ENCODE measurements at regions not wholly inside any gene's neighbourhood (a gene's known extent, or its start where the extent isn't known, plus 50 kb on each side); places are given as distances from the start of the nearest gene placed in this dataset.
"Not testable (repeated sequence)": the region's sequence is repeated elsewhere in the genome, so short reads cannot be mapped to it uniquely, and the experiment has no call there.

DNA sequence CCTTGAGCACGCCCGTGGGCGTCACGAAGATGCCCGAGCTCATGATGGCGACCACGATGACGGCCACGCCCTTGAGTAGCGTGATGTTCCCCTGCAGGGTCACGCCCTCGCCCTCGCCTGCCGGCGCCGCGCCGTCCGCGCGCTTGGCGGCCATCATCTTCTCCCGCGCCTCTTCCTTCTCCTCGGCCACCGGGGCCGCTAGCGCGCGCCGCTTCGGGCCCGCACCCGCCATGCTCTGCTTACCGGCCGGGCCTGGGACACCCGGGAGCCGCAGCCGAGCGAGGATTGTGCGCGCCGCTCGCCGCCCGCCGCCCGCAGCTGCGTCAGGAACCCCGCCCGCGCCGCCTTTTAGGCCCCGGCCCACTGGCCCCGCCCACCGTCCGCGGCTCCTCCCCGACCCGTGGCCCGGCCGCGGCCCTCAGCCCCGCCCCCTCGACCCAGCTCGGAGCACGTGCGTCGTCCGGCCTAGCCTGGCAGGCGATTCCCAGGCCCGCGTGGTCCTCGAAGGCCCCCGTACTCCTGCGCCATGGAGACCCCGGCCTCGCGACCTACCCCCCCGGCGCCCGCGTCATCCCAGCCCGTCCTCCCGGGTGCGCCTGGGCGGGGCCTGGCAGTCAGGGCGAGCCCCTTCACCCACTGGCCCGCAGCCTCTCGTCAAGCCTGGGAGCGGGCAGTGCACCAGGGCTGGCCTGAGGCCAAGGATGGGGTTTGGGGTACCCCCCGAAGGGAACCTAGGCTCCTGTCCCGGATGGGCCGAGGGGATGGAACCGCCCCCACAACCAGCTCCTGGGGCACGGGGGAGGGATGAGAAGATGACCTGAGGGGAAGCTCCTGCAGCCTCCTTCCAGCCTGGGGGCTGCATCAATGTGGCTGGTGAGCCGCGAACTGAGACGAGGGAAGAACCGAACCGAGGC, 79.0 kb upstream of the METTL9 start:
- not testable (repeated sequence) for H3K9ac ChIP-seq (ENCODE audit: low read length); H3K36me3 ChIP-seq (ENCODE audit: insufficient read depth, low read length); H3K27me3 ChIP-seq (ENCODE audit: control insufficient read depth in 1 of 2, insufficient read depth in 2 of 2, low read length in 2 of 2); H3K9me3 ChIP-seq (ENCODE audit: low read length)
- H3K4me1 ChIP-seq (ENCODE audit: insufficient read depth, low read length), result peaks cover 11% of the 10 kb centered on the region
- H3K4me3 ChIP-seq (ENCODE audit: low read depth in 1 of 2, low read length in 2 of 2), result peak overlapping the region; percentile 66 to 68
- H3K27ac ChIP-seq (ENCODE audit: low read depth, low read length), result peak overlapping the region; percentile 93

- H3K9me3 ChIP-seq (ENCODE audit: low read length); H3K4me3 ChIP-seq (ENCODE audit: low read depth in 1 of 2, low read length in 2 of 2); H3K4me1 ChIP-seq (ENCODE audit: insufficient read depth, low read length); H3K27me3 ChIP-seq (ENCODE audit: control insufficient read depth in 1 of 2, insufficient read depth in 2 of 2, low read length in 2 of 2); H3K36me3 ChIP-seq (ENCODE audit: insufficient read depth, low read length); H3K9ac ChIP-seq (ENCODE audit: low read length): not testable (repeated sequence)
- peak overlapping the region; percentile 56 for H3K27ac ChIP-seq (ENCODE audit: low read depth, low read length)
Observed at GRCh38 chr16:21521048-21521389, 78.4 kb upstream of the METTL9 start.

GRCh38 chr16:21521390-21522143, 77.8 kb upstream of the METTL9 start:
- H3K36me3 ChIP-seq (ENCODE audit: insufficient read depth, low read length); H3K9ac ChIP-seq (ENCODE audit: low read length); H3K9me3 ChIP-seq (ENCODE audit: low read length); H3K4me1 ChIP-seq (ENCODE audit: insufficient read depth, low read length); H3K27me3 ChIP-seq (ENCODE audit: control insufficient read depth in 1 of 2, insufficient read depth in 2 of 2, low read length in 2 of 2); H3K4me3 ChIP-seq (ENCODE audit: low read depth in 1 of 2, low read length in 2 of 2): not testable (repeated sequence)
- H3K27ac ChIP-seq (ENCODE audit: low read depth, low read length), result peak overlapping the region; percentile 56

DNA sequence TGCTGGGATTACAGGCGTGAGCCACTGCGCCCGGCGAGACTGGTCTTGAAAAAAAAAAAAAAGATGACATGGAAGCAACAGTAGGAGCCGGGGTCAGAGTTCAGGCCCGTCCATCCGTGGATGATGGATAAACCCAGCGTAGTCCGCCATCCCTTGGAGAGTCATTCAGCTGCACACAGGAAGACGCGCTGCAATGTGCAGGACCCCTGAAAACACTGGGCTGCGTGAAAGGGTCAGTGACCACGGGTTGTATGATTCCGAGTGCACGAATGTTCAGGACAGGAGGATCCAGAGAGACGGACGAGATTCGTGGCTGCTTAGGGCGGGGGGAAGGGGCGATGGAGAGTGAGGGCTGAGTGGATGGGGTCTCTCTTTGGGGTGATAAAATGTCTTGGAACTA, 76.5 kb upstream of the METTL9 start:
- H3K4me1 ChIP-seq (ENCODE audit: insufficient read depth, low read length); H3K27ac ChIP-seq (ENCODE audit: low read depth, low read length); H3K36me3 ChIP-seq (ENCODE audit: insufficient read depth, low read length); H3K27me3 ChIP-seq (ENCODE audit: control insufficient read depth in 1 of 2, insufficient read depth in 2 of 2, low read length in 2 of 2); H3K9me3 ChIP-seq (ENCODE audit: low read length); H3K4me3 ChIP-seq (ENCODE audit: low read depth in 1 of 2, low read length in 2 of 2); H3K9ac ChIP-seq (ENCODE audit: low read length): not testable (repeated sequence)

- H3K9ac ChIP-seq (ENCODE audit: low read length), result no peak overlapping the region
- no peaks in the 10 kb centered on the region for H3K27me3 ChIP-seq (ENCODE audit: control insufficient read depth in 1 of 2, insufficient read depth in 2 of 2, low read length in 2 of 2)
- H3K4me1 ChIP-seq (ENCODE audit: insufficient read depth, low read length), result no peaks in the 10 kb centered on the region
- H3K9me3 ChIP-seq (ENCODE audit: low read length), result no peaks in the 10 kb centered on the region
- H3K36me3 ChIP-seq (ENCODE audit: insufficient read depth, low read length), result no peaks in the 10 kb centered on the region
- H3K27ac ChIP-seq (ENCODE audit: low read depth, low read length), result no peak overlapping the region
- no peak overlapping the region for H3K4me3 ChIP-seq (ENCODE audit: low read depth in 1 of 2, low read length in 2 of 2)
Observed at GRCh38 chr16:21523411-21524067, 75.8 kb upstream of the METTL9 start.

DNA sequence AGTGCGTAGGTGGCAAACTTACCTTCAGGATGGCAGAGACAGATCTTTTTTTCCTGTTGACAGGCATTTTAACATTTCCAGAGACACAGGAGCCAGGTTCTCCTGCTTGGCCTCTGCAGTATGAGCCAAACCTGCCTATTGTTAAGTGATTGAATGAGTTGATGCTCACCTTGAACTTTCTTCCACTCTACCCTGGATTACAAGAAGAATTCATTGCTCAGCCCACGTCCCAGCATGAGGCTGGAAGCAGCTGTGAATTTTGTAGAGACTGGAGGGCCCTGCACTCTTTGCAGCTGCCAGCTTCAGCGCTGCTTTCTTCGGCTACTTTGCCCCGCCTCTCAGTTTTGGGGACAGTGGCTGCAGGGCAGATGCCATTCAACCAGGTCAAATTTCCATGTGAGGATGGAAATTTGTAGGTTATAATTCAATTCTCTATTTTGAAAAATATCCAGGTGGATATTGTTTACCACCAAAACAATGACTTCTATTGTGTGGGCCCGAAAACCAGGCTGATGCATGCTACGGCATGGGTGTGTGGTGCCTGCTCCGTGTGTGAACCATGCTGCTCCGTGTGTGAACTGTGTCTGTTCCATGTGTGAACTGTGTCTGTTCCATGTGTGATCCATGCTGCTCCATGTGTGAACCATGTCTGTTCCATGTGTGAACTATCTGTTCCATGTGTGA, 75.2 kb upstream of the METTL9 start:
- Histone ChIP-seq H3K4me1 (ENCODE audit: insufficient read depth, low read length) (no peaks in the 10 kb centered on the region), H3K9ac (ENCODE audit: low read length) (no peak overlapping the region), H3K9me3 (ENCODE audit: low read length) (no peaks in the 10 kb centered on the region), H3K36me3 (ENCODE audit: insufficient read depth, low read length) (no peaks in the 10 kb centered on the region), H3K27me3 (ENCODE audit: control insufficient read depth in 1 of 2, insufficient read depth in 2 of 2, low read length in 2 of 2) (no peaks in the 10 kb centered on the region), H3K4me3 (ENCODE audit: low read depth in 1 of 2, low read length in 2 of 2) (no peak overlapping the region), H3K27ac (ENCODE audit: low read depth, low read length) (no peak overlapping the region)

DNA sequence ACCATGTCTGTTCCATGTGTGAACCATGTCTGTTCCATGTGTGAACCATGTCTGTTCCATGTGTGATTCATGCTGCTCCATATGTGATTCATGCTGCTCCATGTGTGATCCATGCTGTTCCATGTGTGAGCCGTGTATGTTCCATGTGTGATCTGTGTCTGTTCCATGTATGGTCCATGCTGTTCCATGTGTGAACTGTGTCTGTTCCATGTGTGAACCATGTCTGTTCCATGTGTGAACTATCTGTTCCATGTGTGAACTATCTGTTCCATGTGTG, 74.7 kb upstream of the METTL9 start:
- not testable (repeated sequence) for H3K27ac ChIP-seq (ENCODE audit: low read depth, low read length); H3K4me3 ChIP-seq (ENCODE audit: low read depth in 1 of 2, low read length in 2 of 2); H3K9ac ChIP-seq (ENCODE audit: low read length); H3K4me1 ChIP-seq (ENCODE audit: insufficient read depth, low read length); H3K9me3 ChIP-seq (ENCODE audit: low read length); H3K27me3 ChIP-seq (ENCODE audit: control insufficient read depth in 1 of 2, insufficient read depth in 2 of 2, low read length in 2 of 2); H3K36me3 ChIP-seq (ENCODE audit: insufficient read depth, low read length)

GRCh38 chr16:21525029-21525895, 74.1 kb upstream of the METTL9 start:
- not testable (repeated sequence) for H3K27ac ChIP-seq (ENCODE audit: low read depth, low read length); H3K4me3 ChIP-seq (ENCODE audit: low read depth in 1 of 2, low read length in 2 of 2); H3K27me3 ChIP-seq (ENCODE audit: control insufficient read depth in 1 of 2, insufficient read depth in 2 of 2, low read length in 2 of 2); H3K9ac ChIP-seq (ENCODE audit: low read length); H3K9me3 ChIP-seq (ENCODE audit: low read length); H3K36me3 ChIP-seq (ENCODE audit: insufficient read depth, low read length); H3K4me1 ChIP-seq (ENCODE audit: insufficient read depth, low read length)

DNA sequence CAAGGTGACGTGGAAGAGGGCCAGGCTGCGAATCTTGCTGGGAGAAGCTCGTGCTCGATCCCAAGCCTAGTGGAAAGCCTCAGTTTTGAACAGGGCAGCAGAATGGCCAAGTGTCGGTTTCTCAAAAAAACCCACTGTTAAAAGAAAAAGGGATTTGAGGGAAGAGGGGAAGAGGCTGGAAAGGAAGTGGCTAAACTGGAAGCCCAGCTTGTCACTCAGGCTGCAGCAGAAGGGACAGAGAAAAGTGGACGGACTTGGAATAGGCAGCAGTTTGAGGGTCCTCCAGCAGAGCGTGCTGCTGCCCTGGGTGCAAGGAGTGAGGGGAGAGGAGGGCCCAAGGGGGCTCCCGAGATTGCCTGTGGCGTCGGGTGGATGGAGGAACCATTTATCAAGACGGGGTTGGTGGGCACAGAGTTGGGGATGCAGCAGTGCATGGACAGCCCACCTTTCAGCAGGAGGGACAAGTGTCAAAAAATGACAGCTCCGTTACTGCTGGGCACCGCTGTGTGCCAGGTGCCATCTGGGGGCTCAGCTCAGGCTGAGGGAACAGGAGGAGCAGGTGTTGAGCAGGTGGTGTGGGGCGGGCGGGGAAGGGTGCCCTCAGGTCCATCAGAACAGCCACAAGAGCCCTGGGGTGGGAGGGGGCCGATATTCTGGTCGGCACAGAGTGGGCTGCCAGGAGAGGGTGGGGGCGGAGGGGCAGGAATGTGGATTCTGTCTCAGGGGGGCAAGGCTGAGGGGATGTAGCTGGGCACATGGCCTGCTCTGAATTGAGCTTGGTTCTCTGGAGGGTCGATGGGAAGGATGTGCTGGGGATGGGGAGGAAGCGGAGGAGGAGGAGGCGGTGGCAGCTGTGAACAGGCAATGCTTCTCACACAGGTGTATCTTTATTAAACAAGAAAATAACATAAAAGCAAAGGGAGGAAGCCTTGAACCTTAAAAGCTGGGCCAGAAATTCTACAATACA, 73.1 kb upstream of the METTL9 start:
- H3K27me3 ChIP-seq (ENCODE audit: control insufficient read depth in 1 of 2, insufficient read depth in 2 of 2, low read length in 2 of 2); H3K9ac ChIP-seq (ENCODE audit: low read length); H3K27ac ChIP-seq (ENCODE audit: low read depth, low read length); H3K9me3 ChIP-seq (ENCODE audit: low read length); H3K36me3 ChIP-seq (ENCODE audit: insufficient read depth, low read length); H3K4me3 ChIP-seq (ENCODE audit: low read depth in 1 of 2, low read length in 2 of 2); H3K4me1 ChIP-seq (ENCODE audit: insufficient read depth, low read length): not testable (repeated sequence)
